ENCODE measurements at regions not wholly inside any gene's neighbourhood (a gene's known extent, or its start where the extent isn't known, plus 50 kb on each side); places are given as distances from the start of the nearest gene placed in this dataset.

GRCh38 chr22:27148055-27148454, 490.7 kb downstream of the MIAT start:
- ChIA-PET POLR2A (no interaction called here), CTCF (no interaction called here)
- Mint-ChIP-seq H3K27me3 (peaks cover 12 to 57% (median 46%) of the 10 kb centered on the region in 5 donors), H3K36me3 (peaks cover 0 to 7% (median 4%) of the 10 kb centered on the region in 5 donors), H3K9me3 (peaks cover 2 to 24% (median 8%) of the 10 kb centered on the region in 11 donors), H3K4me3 (no peak overlapping the region), H3K27ac (no peak overlapping the region), H3K4me1 (peaks cover 5 to 13% (median 9%) of the 10 kb centered on the region in 7 donors)
- Histone ChIP-seq H3K4me1 (ENCODE audit: control insufficient read depth in 2 of 2, insufficient read depth in 2 of 2, low read length in 2 of 2) (no peaks in the 10 kb centered on the region), H3K27me3 (ENCODE audit: control insufficient read depth in 2 of 2, insufficient read depth in 2 of 2, low read length in 2 of 2) (peaks cover 0 to 6% of the 10 kb centered on the region in 2 donors), H3K9me3 (ENCODE audit: control insufficient read depth in 2 of 3, low read length in 3 of 3) (no peaks in the 10 kb centered on the region), H3K36me3 (ENCODE audit: control insufficient read depth in 2 of 3, insufficient read depth in 3 of 3, low read length in 3 of 3) (no peaks in the 10 kb centered on the region), H3K27ac (ENCODE audit: low read depth, low read length) (no peak overlapping the region), H3K4me3 (ENCODE audit: low read length) (no peak overlapping the region)
- ATAC-seq (no peak), DNase-seq (no peak)
- intact Hi-C loops (cut with micrococcal nuclease) = no loop called here

- peaks cover 0 to 6% of the 10 kb centered on the region in 2 donors for H3K27me3 ChIP-seq (ENCODE audit: control insufficient read depth in 2 of 2, insufficient read depth in 2 of 2, low read length in 2 of 2)
- Mint-ChIP-seq H3K4me3 (no peak overlapping the region), H3K27ac (no peak overlapping the region), H3K36me3 (peaks cover 0 to 7% (median 4%) of the 10 kb centered on the region in 5 donors), H3K4me1 (peaks cover 5 to 13% (median 9%) of the 10 kb centered on the region in 7 donors), H3K9me3 (peaks cover 5 to 33% (median 13%) of the 10 kb centered on the region in 11 donors), H3K27me3 (peaks cover 12 to 61% (median 52%) of the 10 kb centered on the region in 5 donors)
- CTCF ChIA-PET = no interaction called here
- H3K9me3 ChIP-seq (ENCODE audit: control insufficient read depth in 2 of 3, low read length in 3 of 3) = no peaks in the 10 kb centered on the region
- H3K4me3 ChIP-seq (ENCODE audit: low read length) = no peak overlapping the region
- ATAC-seq = no peak
- intact Hi-C loops (cut with micrococcal nuclease) = no loop called here
- DNase-seq = no peak
- no peaks in the 10 kb centered on the region for H3K4me1 ChIP-seq (ENCODE audit: control insufficient read depth in 2 of 2, insufficient read depth in 2 of 2, low read length in 2 of 2)
- POLR2A ChIA-PET = no interaction called here
- no peak overlapping the region for H3K27ac ChIP-seq (ENCODE audit: low read depth, low read length)
- H3K36me3 ChIP-seq (ENCODE audit: control insufficient read depth in 2 of 3, insufficient read depth in 3 of 3, low read length in 3 of 3) = no peaks in the 10 kb centered on the region
Measured at GRCh38 chr22:27148886-27149470, 491.6 kb downstream of the MIAT start.

GRCh38 chr22:27149921-27150543, 492.6 kb downstream of the MIAT start:
- peaks cover 5 to 13% (median 9%) of the 10 kb centered on the region in 7 donors for H3K4me1 Mint-ChIP-seq
- Histone ChIP-seq H3K9me3 (ENCODE audit: control insufficient read depth in 2 of 3, low read length in 3 of 3) (no peaks in the 10 kb centered on the region), H3K27ac (ENCODE audit: low read depth, low read length) (no peak overlapping the region), H3K36me3 (ENCODE audit: control insufficient read depth in 2 of 3, insufficient read depth in 3 of 3, low read length in 3 of 3) (no peaks in the 10 kb centered on the region), H3K4me3 (ENCODE audit: low read length) (no peak overlapping the region), H3K4me1 (ENCODE audit: control insufficient read depth in 2 of 2, insufficient read depth in 2 of 2, low read length in 2 of 2) (no peaks in the 10 kb centered on the region), H3K27me3 (ENCODE audit: control insufficient read depth in 2 of 2, insufficient read depth in 2 of 2, low read length in 2 of 2) (peaks cover 0 to 6% of the 10 kb centered on the region in 2 donors)
- intact Hi-C loops (cut with micrococcal nuclease) = no loop called here
- peak in 1 of 9 donors; percentile 4 for DNase-seq
- H3K27ac Mint-ChIP-seq = no peak overlapping the region
- H3K36me3 Mint-ChIP-seq = peaks cover 0 to 7% (median 4%) of the 10 kb centered on the region in 5 donors
- peak overlapping the region in 1 of 10 donors; percentile 57 for H3K4me3 Mint-ChIP-seq
- H3K27me3 Mint-ChIP-seq = peaks cover 12 to 68% (median 53%) of the 10 kb centered on the region in 5 donors
- H3K9me3 Mint-ChIP-seq = peaks cover 5 to 34% (median 14%) of the 10 kb centered on the region in 11 donors
- ATAC-seq = no peak
- POLR2A ChIA-PET = no interaction called here
- CTCF ChIA-PET = no interaction called here

- peaks cover 0 to 6% of the 10 kb centered on the region in 2 donors for H3K27me3 ChIP-seq (ENCODE audit: control insufficient read depth in 2 of 2, insufficient read depth in 2 of 2, low read length in 2 of 2)
- ChIA-PET CTCF (no interaction called here), POLR2A (no interaction called here)
- H3K27ac Mint-ChIP-seq = no peak overlapping the region
- peaks cover 12 to 64% (median 53%) of the 10 kb centered on the region in 5 donors for H3K27me3 Mint-ChIP-seq
- H3K9me3 ChIP-seq (ENCODE audit: control insufficient read depth in 2 of 3, low read length in 3 of 3) = no peaks in the 10 kb centered on the region
- peak overlapping the region in 1 of 10 donors; percentile 57 for H3K4me3 Mint-ChIP-seq
- H3K36me3 ChIP-seq (ENCODE audit: control insufficient read depth in 2 of 3, insufficient read depth in 3 of 3, low read length in 3 of 3) = no peaks in the 10 kb centered on the region
- H3K27ac ChIP-seq (ENCODE audit: low read depth, low read length) = no peak overlapping the region
- H3K36me3 Mint-ChIP-seq = peaks cover 0 to 7% (median 4%) of the 10 kb centered on the region in 5 donors
- H3K4me1 ChIP-seq (ENCODE audit: control insufficient read depth in 2 of 2, insufficient read depth in 2 of 2, low read length in 2 of 2) = no peaks in the 10 kb centered on the region
- ATAC-seq (peak; percentile 72), DNase-seq (no peak)
- H3K4me1 Mint-ChIP-seq = peaks cover 5 to 13% (median 9%) of the 10 kb centered on the region in 7 donors
- no peak overlapping the region for H3K4me3 ChIP-seq (ENCODE audit: low read length)
- intact Hi-C loops (cut with micrococcal nuclease) = no loop called here
- H3K9me3 Mint-ChIP-seq = peaks cover 5 to 34% (median 14%) of the 10 kb centered on the region in 11 donors
Measured at GRCh38 chr22:27150544-27150941, 493.2 kb downstream of the MIAT start.

GRCh38 chr22:27151407-27151806, 494.0 kb downstream of the MIAT start:
- H3K4me3 Mint-ChIP-seq = no peak overlapping the region
- H3K4me1 Mint-ChIP-seq = peaks cover 5 to 13% (median 9%) of the 10 kb centered on the region in 7 donors
- POLR2A ChIA-PET = no interaction called here

GRCh38 chr22:27152033-27152432, 494.6 kb downstream of the MIAT start:
- Mint-ChIP-seq H3K4me3 (no peak overlapping the region), H3K36me3 (peaks cover 0 to 7% (median 4%) of the 10 kb centered on the region in 5 donors), H3K27me3 (peaks cover 12 to 70% (median 54%) of the 10 kb centered on the region in 5 donors), H3K9me3 (peaks cover 5 to 34% (median 14%) of the 10 kb centered on the region in 11 donors), H3K27ac (no peak overlapping the region), H3K4me1 (peaks cover 5 to 13% (median 9%) of the 10 kb centered on the region in 7 donors)
- H3K27me3 ChIP-seq (ENCODE audit: control insufficient read depth in 2 of 2, insufficient read depth in 2 of 2, low read length in 2 of 2) = peaks cover 0 to 6% of the 10 kb centered on the region in 2 donors
- intact Hi-C loops (cut with micrococcal nuclease) = no loop called here
- H3K4me3 ChIP-seq (ENCODE audit: low read length) = no peak overlapping the region
- H3K4me1 ChIP-seq (ENCODE audit: control insufficient read depth in 2 of 2, insufficient read depth in 2 of 2, low read length in 2 of 2) = no peaks in the 10 kb centered on the region
- DNase-seq (no peak), ATAC-seq (no peak)
- POLR2A ChIA-PET = no interaction called here
- CTCF ChIA-PET = no interaction called here
- H3K27ac ChIP-seq (ENCODE audit: low read depth, low read length) = no peak overlapping the region
- no peaks in the 10 kb centered on the region for H3K9me3 ChIP-seq (ENCODE audit: control insufficient read depth in 2 of 3, low read length in 3 of 3)
- no peaks in the 10 kb centered on the region for H3K36me3 ChIP-seq (ENCODE audit: control insufficient read depth in 2 of 3, insufficient read depth in 3 of 3, low read length in 3 of 3)

More at GRCh38 chr22:27151407-27151806, 494.0 kb downstream of the MIAT start:
- Mint-ChIP-seq H3K27me3 (peaks cover 12 to 69% (median 56%) of the 10 kb centered on the region in 5 donors), H3K27ac (no peak overlapping the region), H3K36me3 (peaks cover 0 to 7% (median 4%) of the 10 kb centered on the region in 5 donors), H3K9me3 (peaks cover 5 to 34% (median 14%) of the 10 kb centered on the region in 11 donors)
- no peaks in the 10 kb centered on the region for H3K9me3 ChIP-seq (ENCODE audit: control insufficient read depth in 2 of 3, low read length in 3 of 3)
- H3K27ac ChIP-seq (ENCODE audit: low read depth, low read length) = no peak overlapping the region
- DNase-seq (no peak), ATAC-seq (no peak)
- H3K36me3 ChIP-seq (ENCODE audit: control insufficient read depth in 2 of 3, insufficient read depth in 3 of 3, low read length in 3 of 3) = no peaks in the 10 kb centered on the region
- CTCF ChIA-PET = no interaction called here
- H3K4me1 ChIP-seq (ENCODE audit: control insufficient read depth in 2 of 2, insufficient read depth in 2 of 2, low read length in 2 of 2) = no peaks in the 10 kb centered on the region
- peaks cover 0 to 6% of the 10 kb centered on the region in 2 donors for H3K27me3 ChIP-seq (ENCODE audit: control insufficient read depth in 2 of 2, insufficient read depth in 2 of 2, low read length in 2 of 2)
- H3K4me3 ChIP-seq (ENCODE audit: low read length) = no peak overlapping the region
- intact Hi-C loops (cut with micrococcal nuclease) = no loop called here

Measured in naive thymus-derived CD4-positive, alpha-beta T cell (primary cell).